Panc1 (cell line): ENCODE measurements at regions not wholly inside any gene's neighbourhood (a gene's known extent, or its start where the extent isn't known, plus 50 kb on each side); places are given as distances from the start of the nearest gene placed in this dataset.

Experiments
- ATAC-seq: fragments of 200-7000 bp; cut with Tn5 transposase; 2 replicates; pipeline ENCODE4 v1.9.1; 2020; ENCODE audit warnings: mild to moderate bottlenecking, moderate library complexity
- BruUV-seq: library from RNA; stranded (reverse); fragments of 400-500 nt; replicated peaks from 2 replicates; lab custom pipeline; 2021; lab: Mats Ljungman, UMichigan
- CTCF ChIA-PET: fragments of 300-600 bp; sonication (Branson Sonifier 250); formaldehyde crosslinking; loops from one replicate; lab custom pipeline; 2022; ENCODE audit warnings: antibody characterized with exemption; lab: Charles Lee
- POLR2A ChIA-PET: fragments of 300-600 bp; sonication (Branson Sonifier 250); formaldehyde crosslinking; loops from one replicate; lab custom pipeline; 2022; ENCODE audit warnings: antibody characterized with exemption; lab: Charles Lee
- DNase-seq: peaks from one replicate; pipeline ENCODE4 v3.0.0-alpha.2; 2010; ENCODE audit warnings: low read depth, low spot score
- H3K27ac ChIP-seq: 2 replicates; pipeline ENCODE4 v1.5.1; 2011; ENCODE audit warnings: mild to moderate bottlenecking, low read length, inconsistent platforms
- H3K27me3 ChIP-seq: fragments of 200-500 bp; sonication (Bioruptor generic); 2 replicates; pipeline ENCODE4 v1.6.0; 2014; ENCODE audit warnings: low read length, inconsistent platforms; ENCODE audit not compliant: control insufficient read depth, insufficient read depth
- H3K36me3 ChIP-seq: fragments of 200-500 bp; sonication (Bioruptor generic); 2 replicates; pipeline ENCODE4 v1.5.1; 2014; ENCODE audit warnings: inconsistent platforms, mild to moderate bottlenecking, low read length, moderate library complexity; ENCODE audit not compliant: control insufficient read depth, insufficient read depth
- H3K4me1 ChIP-seq: 2 replicates; pipeline ENCODE4 v1.5.1; 2011; ENCODE audit warnings: inconsistent platforms, mild to moderate bottlenecking, low read length, moderate library complexity; ENCODE audit not compliant: control insufficient read depth, insufficient read depth
- H3K4me3 ChIP-seq, 2 experiments: 2 replicates each; pipeline ENCODE4 v1.5.1; 2011 to 2012; ENCODE audit warnings: low read depth in 2 of 2, low read length in 2 of 2, mild to moderate bottlenecking in 2 of 2, inconsistent platforms in 1 of 2, moderate library complexity in 1 of 2
- H3K9me3 ChIP-seq: fragments of 200-500 bp; sonication (Bioruptor generic); 2 replicates; pipeline ENCODE4 v1.5.1; 2014; ENCODE audit warnings: low read depth, mild to moderate bottlenecking, inconsistent platforms, low read length, moderate library complexity; ENCODE audit not compliant: control insufficient read depth, insufficient read depth
- CTCF ChIP-seq: fragments of 450-650 bp; IDR thresholded peaks from 2 replicates; pipeline ENCODE4 v1.5.1; 2017; ENCODE audit warnings: mild to moderate bottlenecking
- POLR2AphosphoS5 ChIP-seq: IDR thresholded peaks from 2 replicates; pipeline ENCODE4 v1.6.1; 2012; ENCODE audit warnings: mild to moderate bottlenecking, low read depth, low read length, moderate library complexity
- REST ChIP-seq, 2 experiments: IDR thresholded peaks; 2 replicates each; pipeline ENCODE4 v1.6.1; 2011 to 2012; ENCODE audit warnings: low read depth in 2 of 2, control low read depth in 1 of 2, low read length in 1 of 2, mild to moderate bottlenecking in 1 of 2, moderate library complexity in 1 of 2; ENCODE audit not compliant: insufficient read depth in 1 of 2
- SIN3A ChIP-seq: IDR thresholded peaks from 2 replicates; pipeline ENCODE4 v1.6.1; 2012; ENCODE audit warnings: low read depth, mild to moderate bottlenecking, low read length, moderate library complexity, borderline replicate concordance; ENCODE audit not compliant: insufficient read depth
- TCF7L2 ChIP-seq: IDR thresholded peaks from 2 replicates; pipeline ENCODE4 v1.6.1; 2011; ENCODE audit warnings: mild to moderate bottlenecking, low read depth, low read length, inconsistent platforms
- in situ Hi-C: cut with HindIII; loops from 2 replicates; pipeline ENCODE4 v1.10.0; 2016; ENCODE audit warnings: low sequenced_read_pairs, low pct_unique_long_range_greater_than_20kb
- intact Hi-C: fragments of 100-400 bp; cut with micrococcal nuclease; formaldehyde crosslinking; loops from one replicate; pipeline ENCODE4 v1.10.0; 2022; ENCODE audit not compliant: unreplicated experiment

- no peak for DNase-seq
- Histone ChIP-seq H3K4me3 (no peak overlapping the region), H3K4me1 (no peaks in the 10 kb centered on the region), H3K27me3 (no peaks in the 10 kb centered on the region), H3K27ac (no peak overlapping the region), H3K9me3 (no peaks in the 10 kb centered on the region), H3K36me3 (no peaks in the 10 kb centered on the region)
- ChIA-PET CTCF (no interaction called here), POLR2A (no interaction called here)
- TF ChIP-seq TCF7L2 (no peak), SIN3A (no peak), REST (IDR thresholded peaks at IDR 0.05; ENCODE audit: insufficient read depth in 1 of 2, low read depth in 2 of 2, low read length in 1 of 2) (no peak), POLR2AphosphoS5 (no peak), CTCF (no peak)
- in situ Hi-C loops (no loop called here), intact Hi-C loops (no loop called here)
- BruUV-seq, result no TSS peak
- ATAC-seq, result no peak
These were observed 1188.0 kb downstream of the DNAJB9 start for GRCh38 chr7:109757713-109758112.

GRCh38 chr7:109763611-109764010, 1193.9 kb downstream of the DNAJB9 start:
- no peak overlapping the region for H3K27ac ChIP-seq
- H3K27me3 ChIP-seq, result no peaks in the 10 kb centered on the region
- ChIA-PET CTCF (no interaction called here), POLR2A (no interaction called here)
- no peaks in the 10 kb centered on the region for H3K4me1 ChIP-seq
- no peak for ATAC-seq
- no peak for DNase-seq
- no peaks in the 10 kb centered on the region for H3K9me3 ChIP-seq
- H3K36me3 ChIP-seq, result no peaks in the 10 kb centered on the region
- intact Hi-C loops, result no loop called here
- BruUV-seq, result no TSS peak
- no peak overlapping the region for H3K4me3 ChIP-seq
- in situ Hi-C loops, result no loop called here
- TF ChIP-seq TCF7L2, result no peak
- TF ChIP-seq CTCF, result no peak
- TF ChIP-seq POLR2AphosphoS5, result no peak
- no peak for TF ChIP-seq SIN3A
- TF ChIP-seq REST (IDR thresholded peaks at IDR 0.05; ENCODE audit: insufficient read depth in 1 of 2, low read depth in 2 of 2, low read length in 1 of 2), result no peak
